ENCODE measurements at regions not wholly inside any gene's neighbourhood (a gene's known extent, or its start where the extent isn't known, plus 50 kb on each side); places are given as distances from the start of the nearest gene placed in this dataset.

- no peak for TF ChIP-seq POLR2AphosphoS5 (IDR thresholded peaks at IDR 0.05; ENCODE audit: low read depth, low read length)
- TF ChIP-seq, protein P1, sequence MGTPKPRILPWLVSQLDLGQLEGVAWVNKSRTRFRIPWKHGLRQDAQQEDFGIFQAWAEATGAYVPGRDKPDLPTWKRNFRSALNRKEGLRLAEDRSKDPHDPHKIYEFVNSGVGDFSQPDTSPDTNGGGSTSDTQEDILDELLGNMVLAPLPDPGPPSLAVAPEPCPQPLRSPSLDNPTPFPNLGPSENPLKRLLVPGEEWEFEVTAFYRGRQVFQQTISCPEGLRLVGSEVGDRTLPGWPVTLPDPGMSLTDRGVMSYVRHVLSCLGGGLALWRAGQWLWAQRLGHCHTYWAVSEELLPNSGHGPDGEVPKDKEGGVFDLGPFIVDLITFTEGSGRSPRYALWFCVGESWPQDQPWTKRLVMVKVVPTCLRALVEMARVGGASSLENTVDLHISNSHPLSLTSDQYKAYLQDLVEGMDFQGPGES (IDR thresholded peaks at IDR 0.05; ENCODE audit: low read depth, low read length): no peak
- TF ChIP-seq FOXJ3 (CRISPR knock-in tag; IDR thresholded peaks at IDR 0.05): no peak
- TF ChIP-seq TEAD4 (IDR thresholded peaks at IDR 0.05; ENCODE audit: borderline replicate concordance, insufficient read depth): no peak
- TF ChIP-seq ZBTB33 (IDR thresholded peaks at IDR 0.05; ENCODE audit: borderline replicate concordance, low read depth): no peak
- no peak for TF ChIP-seq SMC3 (IDR thresholded peaks at IDR 0.05; ENCODE audit: low read depth, low read length)
- TF ChIP-seq RCOR1 (IDR thresholded peaks at IDR 0.05; ENCODE audit: low read length): no peak
- TF ChIP-seq JUND (IDR thresholded peaks at IDR 0.05): no peak
- TF ChIP-seq CHD2 (IDR thresholded peaks at IDR 0.05; ENCODE audit: low read length, partially characterized antibody): no peak
- TF ChIP-seq, protein P2, sequence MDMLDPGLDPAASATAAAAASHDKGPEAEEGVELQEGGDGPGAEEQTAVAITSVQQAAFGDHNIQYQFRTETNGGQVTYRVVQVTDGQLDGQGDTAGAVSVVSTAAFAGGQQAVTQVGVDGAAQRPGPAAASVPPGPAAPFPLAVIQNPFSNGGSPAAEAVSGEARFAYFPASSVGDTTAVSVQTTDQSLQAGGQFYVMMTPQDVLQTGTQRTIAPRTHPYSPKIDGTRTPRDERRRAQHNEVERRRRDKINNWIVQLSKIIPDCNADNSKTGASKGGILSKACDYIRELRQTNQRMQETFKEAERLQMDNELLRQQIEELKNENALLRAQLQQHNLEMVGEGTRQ (IDR thresholded peaks at IDR 0.05; ENCODE audit: borderline replicate concordance, low read depth, low read length): no peak
- TF ChIP-seq USF1 (IDR thresholded peaks at IDR 0.05; ENCODE audit: borderline replicate concordance, low read depth): no peak
- no peak overlapping the region for H3K4me2 ChIP-seq
- no peak overlapping the region for H3K27ac ChIP-seq (ENCODE audit: low read depth in 2 of 2, low read length in 1 of 2)
- H3K36me3 ChIP-seq (replicated peaks in 1 of 2; ENCODE audit: control insufficient read depth in 1 of 2, insufficient read depth in 2 of 2, low read length in 1 of 2): no peaks in the 10 kb centered on the region
- 23% methylated on average over 4 of the region's 4 CpGs for WGBS (ENCODE audit: low lambda C conversion rate)
- H4K20me1 ChIP-seq (ENCODE audit: insufficient read depth): no peaks in the 10 kb centered on the region
- no peak for DNase-seq
- no peak overlapping the region for H3K9ac ChIP-seq
- H3K79me2 ChIP-seq (ENCODE audit: insufficient read depth): no peaks in the 10 kb centered on the region
- H3K27me3 ChIP-seq (ENCODE audit: insufficient read depth): no peaks in the 10 kb centered on the region
- no peaks in the 10 kb centered on the region for H3K9me2 ChIP-seq
- H3K4me1 ChIP-seq (ENCODE audit: control insufficient read depth in 1 of 2, insufficient read depth in 2 of 2, low read depth in 1 of 2, low read length in 1 of 2): no peaks in the 10 kb centered on the region
- H3K4me3 ChIP-seq (ENCODE audit: low read depth in 2 of 2, low read length in 1 of 2): no peak overlapping the region
- H3F3A ChIP-seq (replicated peaks; ENCODE audit: insufficient read depth): no peaks in the 10 kb centered on the region
- H3K9me3 ChIP-seq: no peaks in the 10 kb centered on the region
- CTCF ChIA-PET: interaction anchor here (0.6 kb wide), 1 partner anchor 23 kb away, joined by 3 read pairs; no protein-coding TSS in a partner anchor
- H2AFZ ChIP-seq (ENCODE audit: low read depth): no peak overlapping the region
- POLR2A ChIA-PET: no interaction called here
These were observed 100.9 kb upstream of the TCF21 start for GRCh38 chr6:133787859-133788505.

GRCh38 chr6:133788556-133788955 lies 100.4 kb upstream of the TCF21 start:
- DNase-seq: no peak
- no peak overlapping the region for H3K9ac ChIP-seq
- H2AFZ ChIP-seq (ENCODE audit: low read depth): no peak overlapping the region
- ChIA-PET POLR2A (no interaction called here), CTCF (no interaction called here)
- H3K9me3 ChIP-seq: no peaks in the 10 kb centered on the region
- no peaks in the 10 kb centered on the region for H3F3A ChIP-seq (replicated peaks; ENCODE audit: insufficient read depth)
- no peaks in the 10 kb centered on the region for H3K79me2 ChIP-seq (ENCODE audit: insufficient read depth)
- no peaks in the 10 kb centered on the region for H3K4me1 ChIP-seq (ENCODE audit: control insufficient read depth in 1 of 2, insufficient read depth in 2 of 2, low read depth in 1 of 2, low read length in 1 of 2)
- H3K27me3 ChIP-seq (ENCODE audit: insufficient read depth): no peaks in the 10 kb centered on the region
- no peak overlapping the region for H3K27ac ChIP-seq (ENCODE audit: low read depth in 2 of 2, low read length in 1 of 2)
- no peaks in the 10 kb centered on the region for H4K20me1 ChIP-seq (ENCODE audit: insufficient read depth)
- no peak overlapping the region for H3K4me2 ChIP-seq
- no peak overlapping the region for H3K4me3 ChIP-seq (ENCODE audit: low read depth in 2 of 2, low read length in 1 of 2)
- no peaks in the 10 kb centered on the region for H3K36me3 ChIP-seq (replicated peaks in 1 of 2; ENCODE audit: control insufficient read depth in 1 of 2, insufficient read depth in 2 of 2, low read length in 1 of 2)
- H3K9me2 ChIP-seq: no peaks in the 10 kb centered on the region
- 17% methylated on average over 3 of the region's 3 CpGs for WGBS (ENCODE audit: low lambda C conversion rate)
- TF ChIP-seq EP300 (IDR thresholded peaks at IDR 0.05; ENCODE audit: borderline replicate concordance in 1 of 2, low read depth in 1 of 2, low read length in 1 of 2) (no peak), GABPA (IDR thresholded peaks at IDR 0.05; ENCODE audit: low read depth) (no peak), MXI1 (IDR thresholded peaks at IDR 0.05; ENCODE audit: low read depth, low read length) (no peak), MEF2A (IDR thresholded peaks at IDR 0.05; ENCODE audit: borderline replicate concordance, low read depth) (no peak), RXRA (IDR thresholded peaks at IDR 0.05; ENCODE audit: borderline replicate concordance, low read depth) (no peak), POLR2AphosphoS5 (IDR thresholded peaks at IDR 0.05; ENCODE audit: low read depth, low read length) (no peak)
- TF ChIP-seq, protein P3, sequence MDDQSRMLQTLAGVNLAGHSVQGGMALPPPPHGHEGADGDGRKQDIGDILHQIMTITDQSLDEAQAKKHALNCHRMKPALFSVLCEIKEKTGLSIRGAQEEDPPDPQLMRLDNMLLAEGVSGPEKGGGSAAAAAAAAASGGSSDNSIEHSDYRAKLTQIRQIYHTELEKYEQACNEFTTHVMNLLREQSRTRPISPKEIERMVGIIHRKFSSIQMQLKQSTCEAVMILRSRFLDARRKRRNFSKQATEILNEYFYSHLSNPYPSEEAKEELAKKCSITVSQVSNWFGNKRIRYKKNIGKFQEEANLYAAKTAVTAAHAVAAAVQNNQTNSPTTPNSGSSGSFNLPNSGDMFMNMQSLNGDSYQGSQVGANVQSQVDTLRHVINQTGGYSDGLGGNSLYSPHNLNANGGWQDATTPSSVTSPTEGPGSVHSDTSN (IDR thresholded peaks at IDR 0.05): no peak
- TF ChIP-seq, protein P4, sequence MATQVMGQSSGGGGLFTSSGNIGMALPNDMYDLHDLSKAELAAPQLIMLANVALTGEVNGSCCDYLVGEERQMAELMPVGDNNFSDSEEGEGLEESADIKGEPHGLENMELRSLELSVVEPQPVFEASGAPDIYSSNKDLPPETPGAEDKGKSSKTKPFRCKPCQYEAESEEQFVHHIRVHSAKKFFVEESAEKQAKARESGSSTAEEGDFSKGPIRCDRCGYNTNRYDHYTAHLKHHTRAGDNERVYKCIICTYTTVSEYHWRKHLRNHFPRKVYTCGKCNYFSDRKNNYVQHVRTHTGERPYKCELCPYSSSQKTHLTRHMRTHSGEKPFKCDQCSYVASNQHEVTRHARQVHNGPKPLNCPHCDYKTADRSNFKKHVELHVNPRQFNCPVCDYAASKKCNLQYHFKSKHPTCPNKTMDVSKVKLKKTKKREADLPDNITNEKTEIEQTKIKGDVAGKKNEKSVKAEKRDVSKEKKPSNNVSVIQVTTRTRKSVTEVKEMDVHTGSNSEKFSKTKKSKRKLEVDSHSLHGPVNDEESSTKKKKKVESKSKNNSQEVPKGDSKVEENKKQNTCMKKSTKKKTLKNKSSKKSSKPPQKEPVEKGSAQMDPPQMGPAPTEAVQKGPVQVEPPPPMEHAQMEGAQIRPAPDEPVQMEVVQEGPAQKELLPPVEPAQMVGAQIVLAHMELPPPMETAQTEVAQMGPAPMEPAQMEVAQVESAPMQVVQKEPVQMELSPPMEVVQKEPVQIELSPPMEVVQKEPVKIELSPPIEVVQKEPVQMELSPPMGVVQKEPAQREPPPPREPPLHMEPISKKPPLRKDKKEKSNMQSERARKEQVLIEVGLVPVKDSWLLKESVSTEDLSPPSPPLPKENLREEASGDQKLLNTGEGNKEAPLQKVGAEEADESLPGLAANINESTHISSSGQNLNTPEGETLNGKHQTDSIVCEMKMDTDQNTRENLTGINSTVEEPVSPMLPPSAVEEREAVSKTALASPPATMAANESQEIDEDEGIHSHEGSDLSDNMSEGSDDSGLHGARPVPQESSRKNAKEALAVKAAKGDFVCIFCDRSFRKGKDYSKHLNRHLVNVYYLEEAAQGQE (IDR thresholded peaks at IDR 0.05; ENCODE audit: low read depth, low read length): no peak
